ENCODE measurements at regions not wholly inside any gene's neighbourhood (a gene's known extent, or its start where the extent isn't known, plus 50 kb on each side); places are given as distances from the start of the nearest gene placed in this dataset.
"Not testable (repeated sequence)": the region's sequence is repeated elsewhere in the genome, so short reads cannot be mapped to it uniquely, and the experiment has no call there.

- Histone ChIP-seq H3K36me3 (ENCODE audit: insufficient read depth, low read length) (no peaks in the 10 kb centered on the region), H4K20me1 (ENCODE audit: insufficient read depth, low read length) (no peaks in the 10 kb centered on the region), H3K79me2 (ENCODE audit: insufficient read depth, low read length) (no peaks in the 10 kb centered on the region), H3K9ac (ENCODE audit: low read depth, low read length) (no peak overlapping the region), H3K27ac (ENCODE audit: low read length) (no peak overlapping the region), H3K27me3 (ENCODE audit: insufficient read depth, low read length, poor library complexity) (no peaks in the 10 kb centered on the region), H3K9me3 (ENCODE audit: insufficient read depth, low read length, severe bottlenecking) (peaks cover 42% of the 10 kb centered on the region), H3K4me2 (ENCODE audit: insufficient read depth, low read length) (no peak overlapping the region), H2AFZ (ENCODE audit: low read depth, low read length) (no peak overlapping the region), H3K4me3 (ENCODE audit: low read depth in 1 of 2, low read length in 2 of 2) (no peak overlapping the region), H3K4me1 (ENCODE audit: insufficient read depth, low read length) (0 out of 2 replicates have a peak, but pooled peaks cover 3% of the 10 kb centered on the region)
- ATAC-seq (ENCODE audit: insufficient read depth, low read depth) (no peak), DNase-seq (no peak)
- no peak for TF ChIP-seq CTCF (IDR thresholded peaks at IDR 0.05; ENCODE audit: borderline replicate concordance, extremely low read depth, low read length, poor library complexity, severe bottlenecking)
- no peak for TF ChIP-seq EZH2 (IDR thresholded peaks at IDR 0.05; ENCODE audit: borderline replicate concordance, low read depth, low read length, severe bottlenecking)
These were observed 921.8 kb upstream of the PCDH10 start for GRCh38 chr4:132227151-132227856.

GRCh38 chr4:132227857-132228165 lies 921.3 kb upstream of the PCDH10 start:
- TF ChIP-seq CTCF (IDR thresholded peaks at IDR 0.05; ENCODE audit: borderline replicate concordance, extremely low read depth, low read length, poor library complexity, severe bottlenecking): peak; percentile 14
- not testable (repeated sequence) for H3K9ac ChIP-seq (ENCODE audit: low read depth, low read length); DNase-seq

GRCh38 chr4:132228676-132229075 lies 920.4 kb upstream of the PCDH10 start:
- H2AFZ ChIP-seq (ENCODE audit: low read depth, low read length): no peak overlapping the region
- H4K20me1 ChIP-seq (ENCODE audit: insufficient read depth, low read length): no peaks in the 10 kb centered on the region
- H3K79me2 ChIP-seq (ENCODE audit: insufficient read depth, low read length): no peaks in the 10 kb centered on the region
- H3K27me3 ChIP-seq (ENCODE audit: insufficient read depth, low read length, poor library complexity): no peaks in the 10 kb centered on the region
- H3K9ac ChIP-seq (ENCODE audit: low read depth, low read length): no peak overlapping the region
- H3K4me1 ChIP-seq (ENCODE audit: insufficient read depth, low read length): peaks cover 14% of the 10 kb centered on the region
- H3K9me3 ChIP-seq (ENCODE audit: insufficient read depth, low read length, severe bottlenecking): peaks cover 35% of the 10 kb centered on the region
- no peak overlapping the region for H3K27ac ChIP-seq (ENCODE audit: low read length)
- no peak overlapping the region for H3K4me2 ChIP-seq (ENCODE audit: insufficient read depth, low read length)
- DNase-seq: no peak
- no peaks in the 10 kb centered on the region for H3K36me3 ChIP-seq (ENCODE audit: insufficient read depth, low read length)
- ATAC-seq (ENCODE audit: insufficient read depth, low read depth): no peak
- H3K4me3 ChIP-seq (ENCODE audit: low read depth in 1 of 2, low read length in 2 of 2): no peak overlapping the region
- TF ChIP-seq EZH2 (IDR thresholded peaks at IDR 0.05; ENCODE audit: borderline replicate concordance, low read depth, low read length, severe bottlenecking) (no peak), CTCF (IDR thresholded peaks at IDR 0.05; ENCODE audit: borderline replicate concordance, extremely low read depth, low read length, poor library complexity, severe bottlenecking) (no peak)

More at GRCh38 chr4:132227857-132228165, 921.3 kb upstream of the PCDH10 start:
- not testable (repeated sequence) for H3K4me1 ChIP-seq (ENCODE audit: insufficient read depth, low read length); H3K27ac ChIP-seq (ENCODE audit: low read length); ATAC-seq (ENCODE audit: insufficient read depth, low read depth); H3K4me2 ChIP-seq (ENCODE audit: insufficient read depth, low read length); H3K27me3 ChIP-seq (ENCODE audit: insufficient read depth, low read length, poor library complexity); H3K4me3 ChIP-seq (ENCODE audit: low read depth in 1 of 2, low read length in 2 of 2); H4K20me1 ChIP-seq (ENCODE audit: insufficient read depth, low read length); H3K36me3 ChIP-seq (ENCODE audit: insufficient read depth, low read length); H2AFZ ChIP-seq (ENCODE audit: low read depth, low read length); H3K79me2 ChIP-seq (ENCODE audit: insufficient read depth, low read length)
- peaks cover 42% of the 10 kb centered on the region for H3K9me3 ChIP-seq (ENCODE audit: insufficient read depth, low read length, severe bottlenecking)
